DOHH2 (cell line): ENCODE measurements at regions not wholly inside any gene's neighbourhood (a gene's known extent, or its start where the extent isn't known, plus 50 kb on each side); places are given as distances from the start of the nearest gene placed in this dataset.

Experiments
- H3F3A ChIP-seq: fragments of 200-600 bp; sonication (generic), shearing (Covaris generic); 2 replicates; pipeline ENCODE4 v1.6.0; 2016; ENCODE audit warnings: antibody characterized with exemption, mild to moderate bottlenecking; ENCODE audit not compliant: control insufficient read depth, insufficient read depth
- H3K27ac ChIP-seq: fragments of 200-600 bp; sonication (generic); 2 replicates; pipeline ENCODE4 v1.5.1; 2014; ENCODE audit warnings: low read depth, mild to moderate bottlenecking, low read length, moderate library complexity
- H3K27me3 ChIP-seq: fragments of 200-600 bp; sonication (generic); 2 replicates; pipeline ENCODE4 v1.6.1; 2014; ENCODE audit warnings: mild to moderate bottlenecking, low read length, mixed read lengths; ENCODE audit not compliant: control insufficient read depth
- H3K36me3 ChIP-seq: fragments of 200-600 bp; sonication (generic); 2 replicates; pipeline ENCODE4 v1.6.1; 2014; ENCODE audit warnings: mild to moderate bottlenecking, low read length, moderate library complexity, mixed read lengths; ENCODE audit not compliant: control insufficient read depth
- H3K4me1 ChIP-seq: fragments of 200-600 bp; sonication (generic); 2 replicates; pipeline ENCODE4 v1.6.1; 2014; ENCODE audit warnings: mild to moderate bottlenecking, low read length, mixed read lengths; ENCODE audit not compliant: control insufficient read depth
- H3K4me2 ChIP-seq: fragments of 200-600 bp; sonication (generic); 2 replicates; pipeline ENCODE4 v1.6.0; 2014; ENCODE audit warnings: mild to moderate bottlenecking, low read length, moderate library complexity
- H3K4me3 ChIP-seq: fragments of 200-600 bp; sonication (generic); 2 replicates; pipeline ENCODE4 v1.5.1; 2014; ENCODE audit warnings: mild to moderate bottlenecking, low read length, mixed read lengths
- H3K79me2 ChIP-seq: fragments of 200-600 bp; sonication (generic); 2 replicates; pipeline ENCODE4 v1.6.1; 2014; ENCODE audit warnings: mild to moderate bottlenecking, low read length, mixed read lengths; ENCODE audit not compliant: control insufficient read depth
- H3K9me2 ChIP-seq: fragments of 200-600 bp; sonication (generic); replicated peaks from 2 replicates; pipeline ENCODE4 v1.6.1; 2014; ENCODE audit warnings: mild to moderate bottlenecking, low read length, mixed read lengths; ENCODE audit not compliant: control insufficient read depth
- H3K9me3 ChIP-seq: fragments of 200-600 bp; sonication (generic); 2 replicates; pipeline ENCODE4 v1.6.1; 2014; ENCODE audit warnings: antibody characterized with exemption, low read length, mixed read lengths; ENCODE audit not compliant: control insufficient read depth, insufficient read depth
- H4K20me1 ChIP-seq: fragments of 200-600 bp; sonication (generic); 2 replicates; pipeline ENCODE4 v1.6.0; 2014; ENCODE audit warnings: low read depth, mild to moderate bottlenecking, antibody characterized with exemption, low read length, moderate library complexity; ENCODE audit not compliant: control insufficient read depth, insufficient read depth
- EZH2phosphoT487 ChIP-seq: fragments of 200-600 bp; sonication (generic); IDR thresholded peaks from 2 replicates; pipeline ENCODE4 v1.6.1; 2017; ENCODE audit warnings: borderline replicate concordance, mild to moderate bottlenecking, antibody characterized with exemption, low read length, moderate library complexity, mixed read lengths
- TF ChIP-seq, protein P1 (sequence below): fragments of 200-600 bp; sonication (generic); IDR thresholded peaks from one replicate; pipeline ENCODE4 v1.5.1; 2014; ENCODE audit warnings: antibody characterized with exemption, mild to moderate bottlenecking, low read depth, low read length; ENCODE audit not compliant: poor library complexity, severe bottlenecking

DNA sequence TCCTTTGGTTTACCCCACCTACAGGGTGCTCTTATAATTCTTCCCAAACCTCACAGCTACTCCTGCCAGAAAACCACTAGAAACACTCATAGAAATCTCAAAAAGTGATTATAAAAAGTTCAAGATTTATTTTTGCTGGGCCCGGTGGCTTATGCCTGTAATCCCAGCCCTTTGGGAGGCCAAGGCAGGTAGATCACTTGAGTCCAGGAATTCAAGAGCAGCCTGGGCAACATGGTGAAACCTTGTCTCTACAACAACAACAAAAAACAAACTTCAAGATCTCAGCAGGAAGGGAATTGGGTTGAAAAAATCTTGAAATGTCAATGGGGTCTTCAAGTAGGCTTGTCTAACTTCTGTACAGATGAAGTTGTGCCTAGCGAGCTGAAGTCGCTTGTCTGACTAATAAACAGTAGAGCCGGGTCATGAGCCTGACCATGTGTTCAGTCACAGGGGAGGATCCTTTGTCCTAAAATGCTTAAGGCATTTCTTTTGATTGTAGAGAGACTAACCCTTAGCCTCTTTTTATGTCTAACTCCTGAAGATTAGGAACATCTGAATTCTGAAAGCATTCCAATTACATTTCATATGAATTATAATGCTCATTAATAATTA lies 124.6 kb downstream of the NOC3L start:
- no peaks in the 10 kb centered on the region for H3K36me3 ChIP-seq
- H4K20me1 ChIP-seq: no peaks in the 10 kb centered on the region
- TF ChIP-seq, protein P1, sequence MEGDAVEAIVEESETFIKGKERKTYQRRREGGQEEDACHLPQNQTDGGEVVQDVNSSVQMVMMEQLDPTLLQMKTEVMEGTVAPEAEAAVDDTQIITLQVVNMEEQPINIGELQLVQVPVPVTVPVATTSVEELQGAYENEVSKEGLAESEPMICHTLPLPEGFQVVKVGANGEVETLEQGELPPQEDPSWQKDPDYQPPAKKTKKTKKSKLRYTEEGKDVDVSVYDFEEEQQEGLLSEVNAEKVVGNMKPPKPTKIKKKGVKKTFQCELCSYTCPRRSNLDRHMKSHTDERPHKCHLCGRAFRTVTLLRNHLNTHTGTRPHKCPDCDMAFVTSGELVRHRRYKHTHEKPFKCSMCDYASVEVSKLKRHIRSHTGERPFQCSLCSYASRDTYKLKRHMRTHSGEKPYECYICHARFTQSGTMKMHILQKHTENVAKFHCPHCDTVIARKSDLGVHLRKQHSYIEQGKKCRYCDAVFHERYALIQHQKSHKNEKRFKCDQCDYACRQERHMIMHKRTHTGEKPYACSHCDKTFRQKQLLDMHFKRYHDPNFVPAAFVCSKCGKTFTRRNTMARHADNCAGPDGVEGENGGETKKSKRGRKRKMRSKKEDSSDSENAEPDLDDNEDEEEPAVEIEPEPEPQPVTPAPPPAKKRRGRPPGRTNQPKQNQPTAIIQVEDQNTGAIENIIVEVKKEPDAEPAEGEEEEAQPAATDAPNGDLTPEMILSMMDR: no peak
- no peak for TF ChIP-seq EZH2phosphoT487
- peaks cover 11% of the 10 kb centered on the region; the same call in 1 of the 2 replicates for H3K27me3 ChIP-seq
- no peaks in the 10 kb centered on the region for H3F3A ChIP-seq
- no peak overlapping the region for H3K4me2 ChIP-seq
- no peaks in the 10 kb centered on the region for H3K9me3 ChIP-seq
- no peaks in the 10 kb centered on the region for H3K9me2 ChIP-seq
- H3K27ac ChIP-seq: no peak overlapping the region
- no peak overlapping the region for H3K4me3 ChIP-seq
- H3K4me1 ChIP-seq: no peaks in the 10 kb centered on the region
- no peaks in the 10 kb centered on the region for H3K79me2 ChIP-seq

DNA sequence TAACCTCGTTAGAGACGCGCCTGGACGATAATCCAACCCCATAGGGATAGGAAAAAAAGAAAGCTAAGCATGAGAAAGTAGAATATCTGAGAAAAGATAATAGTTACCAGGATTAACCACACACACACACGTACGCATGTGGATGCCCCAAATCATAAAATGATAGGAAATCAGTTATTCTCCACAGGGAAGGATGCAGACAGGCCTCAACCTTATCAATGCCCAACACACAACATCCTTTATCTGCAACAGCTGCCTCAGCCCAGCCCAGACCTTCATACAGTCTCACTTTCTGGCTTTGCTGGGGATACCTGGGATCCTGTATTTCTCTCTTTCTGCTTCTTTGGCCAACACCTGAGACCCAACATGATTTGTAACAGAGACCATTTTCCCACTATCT lies 123.0 kb downstream of the NOC3L start:
- Histone ChIP-seq H3K9me3 (no peaks in the 10 kb centered on the region), H3K4me1 (no peaks in the 10 kb centered on the region), H3K27me3 (peaks cover 11% of the 10 kb centered on the region; the same call in 1 of the 2 replicates), H3K79me2 (no peaks in the 10 kb centered on the region), H3K9me2 (no peaks in the 10 kb centered on the region), H3K27ac (no peak overlapping the region), H3K4me3 (no peak overlapping the region), H4K20me1 (no peaks in the 10 kb centered on the region), H3K36me3 (no peaks in the 10 kb centered on the region), H3K4me2 (no peak overlapping the region), H3F3A (no peaks in the 10 kb centered on the region)
- TF ChIP-seq EZH2phosphoT487: no peak

DNA sequence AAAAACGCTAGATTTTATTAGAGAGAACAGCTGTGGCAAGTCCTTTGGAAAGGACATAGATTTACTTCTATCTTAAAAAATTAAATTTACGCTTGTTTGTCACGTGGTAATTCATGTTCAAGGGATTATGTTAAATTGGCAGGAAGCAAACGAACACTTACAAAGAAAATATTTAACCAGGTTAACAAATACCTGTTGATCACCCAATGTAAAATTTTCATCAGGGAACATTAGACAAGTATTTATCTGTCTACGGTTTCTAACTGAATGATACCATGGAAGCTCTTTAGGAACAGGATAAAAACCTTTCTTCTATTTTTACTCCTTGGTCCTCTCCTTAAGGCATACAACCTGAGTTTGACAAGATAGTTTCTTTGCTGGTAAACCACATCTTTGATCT lies 122.2 kb downstream of the NOC3L start:
- Histone ChIP-seq H3K27ac (no peak overlapping the region), H3K4me3 (no peak overlapping the region), H3K9me3 (no peaks in the 10 kb centered on the region), H3K27me3 (peaks cover 11% of the 10 kb centered on the region; the same call in 1 of the 2 replicates), H3K79me2 (no peaks in the 10 kb centered on the region), H3F3A (no peaks in the 10 kb centered on the region), H3K36me3 (no peaks in the 10 kb centered on the region), H3K9me2 (no peaks in the 10 kb centered on the region), H3K4me1 (no peaks in the 10 kb centered on the region), H3K4me2 (no peak overlapping the region), H4K20me1 (no peaks in the 10 kb centered on the region)
- TF ChIP-seq, protein P1: no peak
- TF ChIP-seq EZH2phosphoT487: no peak

DNA sequence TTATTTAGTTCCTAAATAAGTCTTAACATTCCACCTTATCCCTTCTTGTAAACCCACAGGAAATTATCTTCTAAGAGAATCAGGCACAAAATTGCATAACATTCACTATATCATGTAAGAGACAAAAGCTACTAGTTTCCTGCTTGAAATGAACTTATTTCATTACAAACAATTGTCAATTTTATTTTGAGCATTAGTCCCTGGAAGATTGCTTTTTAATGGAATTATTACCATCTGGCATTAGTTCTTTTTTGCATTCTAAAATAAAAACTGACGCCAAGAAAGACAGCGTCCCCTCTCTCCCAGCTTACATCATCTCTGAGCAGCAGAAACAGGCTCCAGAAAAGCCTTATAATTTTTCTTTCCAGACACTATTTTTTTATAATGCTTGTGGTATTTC lies 121.8 kb downstream of the NOC3L start:
- no peaks in the 10 kb centered on the region for H4K20me1 ChIP-seq
- H3K4me1 ChIP-seq: no peaks in the 10 kb centered on the region
- H3K36me3 ChIP-seq: no peaks in the 10 kb centered on the region
- H3F3A ChIP-seq: no peaks in the 10 kb centered on the region
- H3K27ac ChIP-seq: no peak overlapping the region
- no peak overlapping the region for H3K4me3 ChIP-seq
- no peak overlapping the region for H3K4me2 ChIP-seq
- no peaks in the 10 kb centered on the region for H3K9me3 ChIP-seq
- H3K79me2 ChIP-seq: no peaks in the 10 kb centered on the region
- H3K27me3 ChIP-seq: peaks cover 9% of the 10 kb centered on the region; the same call in 1 of the 2 replicates
- TF ChIP-seq EZH2phosphoT487: no peak
- TF ChIP-seq, protein P1: no peak
- H3K9me2 ChIP-seq: no peaks in the 10 kb centered on the region
